HG02870 (cell line): ENCODE measurements at regions not wholly inside any gene's neighbourhood (a gene's known extent, or its start where the extent isn't known, plus 50 kb on each side); places are given as distances from the start of the nearest gene placed in this dataset.
A peak's percentile ranks its signal among the peaks of the same experiment; 100 is the strongest.
"Not testable (repeated sequence)": the region's sequence is repeated elsewhere in the genome, so short reads cannot be mapped to it uniquely, and the experiment has no call there.

Experiments
- ATAC-seq: cut with Tn5 transposase; IDR thresholded peaks from one replicate; pipeline ENCODE4 v1.9.1; 2021; ENCODE audit warnings: mild to moderate bottlenecking, moderate library complexity; ENCODE audit not compliant: unreplicated experiment

DNA sequence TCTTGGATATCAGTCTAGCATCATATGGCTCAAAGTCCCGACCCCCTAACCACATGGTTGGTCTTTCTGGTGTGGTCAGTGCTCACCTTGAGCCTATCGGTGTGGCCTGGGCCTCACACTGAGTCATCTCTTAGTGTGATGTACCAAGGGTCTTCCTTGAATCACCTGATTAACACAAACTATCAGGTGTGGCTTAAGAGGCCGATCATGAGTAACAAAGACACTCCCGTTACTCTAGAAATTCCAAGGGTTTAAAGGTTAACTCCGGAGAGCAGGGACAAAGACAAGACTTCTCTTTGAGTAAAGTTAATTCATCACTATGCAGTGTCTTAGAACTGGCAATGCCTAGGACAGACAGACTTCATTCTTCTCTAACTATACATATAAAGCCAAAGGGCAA is 52.3 kb upstream of the ARMC3 start:
- ATAC-seq: no peak

DNA sequence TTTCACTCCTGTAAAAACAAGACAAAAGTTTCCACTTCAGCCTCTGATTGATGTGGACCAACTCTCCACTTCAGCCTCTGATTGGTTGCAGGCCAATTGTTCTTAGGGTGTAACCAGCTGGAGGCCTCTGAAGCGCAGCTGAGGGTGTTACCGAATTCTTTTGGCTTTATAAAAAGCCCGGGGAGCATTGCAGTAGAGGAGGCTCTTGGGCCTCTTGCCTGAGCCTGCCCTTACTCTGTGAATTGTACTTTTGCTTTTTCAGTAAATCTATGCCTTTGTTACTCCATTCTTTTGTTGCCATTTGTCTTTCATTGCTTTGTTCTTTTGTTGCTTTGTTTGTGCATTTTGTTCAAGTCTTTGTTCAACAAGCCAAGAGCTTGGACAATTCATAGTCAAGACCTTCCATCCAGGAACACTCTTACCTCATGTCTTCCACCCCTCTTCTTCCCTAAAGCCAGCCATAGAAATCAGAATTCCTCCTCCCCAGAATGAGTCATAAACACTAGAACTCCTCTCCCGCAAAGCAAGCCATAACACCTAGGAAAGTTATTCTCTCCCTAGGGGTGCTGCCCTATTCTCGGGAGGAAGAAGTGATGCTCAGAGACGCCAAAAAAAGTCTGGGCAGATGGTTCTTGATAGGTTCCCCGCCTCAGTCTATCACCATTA is 53.5 kb upstream of the ARMC3 start:
- ATAC-seq: no peak

DNA sequence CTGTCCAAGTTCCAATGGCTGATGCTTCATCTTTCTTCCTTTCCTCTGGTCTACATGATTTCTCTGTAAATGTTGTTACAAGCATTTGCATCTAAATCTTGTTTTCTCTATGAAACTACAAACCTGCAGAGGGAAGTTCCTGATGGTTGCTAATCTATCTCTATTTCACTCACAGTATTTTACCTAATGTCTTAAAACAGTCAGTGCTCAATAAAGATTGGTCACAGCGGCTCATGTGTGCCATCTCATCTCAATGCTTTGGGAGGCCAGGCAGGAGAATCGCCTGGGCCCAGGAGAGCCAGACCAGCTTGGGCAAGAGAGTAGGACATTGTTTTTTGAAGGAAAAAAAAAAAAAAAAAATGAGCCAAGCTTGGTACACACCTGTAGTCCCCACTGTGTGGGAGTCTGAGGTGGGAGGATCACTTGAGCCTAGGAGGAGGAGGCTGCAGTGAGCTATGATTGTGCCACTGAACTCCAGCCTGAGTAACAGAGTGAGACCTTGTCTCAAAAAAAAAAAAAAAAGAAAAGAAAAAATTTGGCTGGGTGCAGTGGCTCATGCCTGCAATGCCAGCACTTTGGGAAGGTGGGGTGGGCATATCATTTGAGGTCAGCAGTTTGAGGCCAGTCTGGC is 71.3 kb upstream of the ARMC3 start:
- peak; percentile 87 for ATAC-seq

DNA sequence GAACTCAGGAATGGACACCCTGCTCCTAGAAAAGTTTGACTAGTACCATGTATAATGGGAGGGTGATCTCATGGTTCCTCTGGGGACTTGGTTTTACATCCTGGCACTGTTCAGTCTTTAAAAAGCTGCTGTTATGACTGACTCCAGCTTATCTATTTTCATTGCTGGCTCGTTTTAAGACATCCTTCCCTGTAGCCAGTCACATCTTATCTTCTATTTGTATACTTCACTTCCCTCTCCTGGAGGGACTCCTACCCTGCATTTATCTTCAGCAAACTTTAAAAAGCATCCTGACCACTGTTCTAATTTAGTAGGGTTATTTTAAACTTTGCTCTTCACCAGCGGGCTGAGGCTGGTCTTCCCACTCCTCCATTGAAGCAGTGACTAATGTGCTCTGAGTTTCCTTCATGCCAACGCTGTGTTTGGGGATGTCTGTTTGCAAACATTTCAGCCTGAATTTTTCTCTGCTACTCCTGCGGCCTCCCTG is 72.9 kb upstream of the ARMC3 start:
- ATAC-seq: no peak

DNA sequence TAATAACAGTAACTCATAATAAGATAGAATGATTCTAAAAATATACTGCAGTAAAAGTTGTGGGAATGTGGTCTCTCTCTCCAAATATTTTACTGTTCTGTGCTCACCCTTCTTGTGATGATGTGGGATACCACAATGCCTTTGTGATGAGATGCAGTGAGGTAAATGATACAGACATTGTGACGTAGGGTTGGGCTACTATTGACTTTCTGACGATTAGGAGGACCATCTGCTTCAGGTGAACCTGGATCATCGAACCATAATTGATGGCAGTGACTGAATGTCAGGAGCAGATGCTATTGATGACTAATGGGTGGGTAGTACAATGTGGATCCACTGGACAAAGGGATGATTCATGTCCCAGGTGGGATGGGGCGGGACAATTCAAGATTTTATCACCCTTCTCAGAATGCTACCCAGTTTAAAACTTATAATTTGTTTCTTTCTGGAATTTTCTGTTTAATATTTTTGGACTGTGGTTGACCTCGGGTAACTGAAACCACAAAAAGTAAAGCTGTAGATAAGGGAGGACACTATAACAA is 73.9 kb upstream of the ARMC3 start:
- ATAC-seq: no peak

DNA sequence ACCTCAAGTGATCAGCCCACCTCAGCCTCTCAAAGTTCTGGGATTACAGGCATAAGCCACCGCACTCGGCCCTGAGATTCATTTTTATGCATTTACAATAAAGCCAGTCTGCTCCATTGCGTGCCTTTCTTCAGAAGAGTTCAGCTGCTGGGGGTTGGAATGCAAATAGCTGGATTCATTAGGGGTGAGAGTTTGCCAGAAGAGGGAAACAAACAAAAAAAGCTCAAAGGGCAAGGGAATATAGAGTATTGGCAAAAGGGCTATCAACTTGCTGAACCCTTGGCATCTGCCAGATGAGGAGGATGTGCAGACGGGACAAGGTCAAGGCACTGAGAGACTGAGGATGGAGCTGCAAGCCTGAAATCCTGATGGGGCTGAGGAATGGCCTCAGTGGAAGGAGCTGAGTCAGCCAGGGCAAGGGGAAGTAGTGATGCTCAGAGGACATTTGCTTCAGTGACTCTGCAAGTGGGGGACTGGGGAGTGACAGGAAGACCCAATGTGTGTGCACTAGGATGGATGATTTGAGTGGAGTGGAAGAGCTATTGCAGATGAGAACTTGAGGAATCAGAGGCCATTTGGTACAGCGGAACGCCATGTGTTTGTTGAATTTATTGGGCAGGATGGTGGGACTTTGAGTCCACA is 75.0 kb upstream of the ARMC3 start:
- no peak for ATAC-seq

DNA sequence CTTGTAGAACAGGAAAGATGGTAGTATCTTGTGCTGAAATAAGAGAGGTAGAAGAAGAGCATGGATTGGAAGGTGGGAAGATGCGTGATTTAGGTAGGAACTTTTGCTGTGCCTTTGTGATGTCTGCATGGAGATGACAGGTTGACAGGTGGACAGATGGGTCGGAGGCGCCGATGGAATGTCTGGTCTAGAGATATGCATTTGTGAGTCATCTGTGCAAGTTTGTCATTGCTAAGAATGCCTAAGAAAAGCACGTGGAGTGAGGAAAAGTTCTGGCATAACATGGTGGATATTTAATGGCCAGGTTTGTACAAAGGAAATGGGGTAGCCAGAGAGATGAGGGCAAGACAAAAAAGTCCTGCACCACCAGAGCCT is 76.0 kb upstream of the ARMC3 start:
- no peak for ATAC-seq

DNA sequence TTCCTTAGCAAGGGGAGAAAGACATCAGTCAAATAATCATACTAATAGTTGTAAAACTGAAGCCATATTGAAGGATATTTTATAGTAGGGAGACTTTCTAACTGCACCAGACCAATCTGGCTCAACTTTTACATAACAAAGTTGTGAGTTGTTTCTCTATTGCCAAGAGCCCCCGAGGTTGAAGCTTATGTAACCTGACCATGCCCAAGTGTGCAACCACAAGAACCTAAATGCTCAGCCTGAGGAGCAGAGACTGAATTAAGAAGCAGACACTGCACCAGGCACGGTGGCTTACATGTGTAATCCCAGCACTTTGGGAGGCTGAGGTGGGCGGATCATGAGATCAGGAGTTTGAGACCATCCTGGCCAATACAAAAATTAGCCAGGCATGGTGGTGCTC is 77.3 kb upstream of the ARMC3 start:
- no peak for ATAC-seq

DNA sequence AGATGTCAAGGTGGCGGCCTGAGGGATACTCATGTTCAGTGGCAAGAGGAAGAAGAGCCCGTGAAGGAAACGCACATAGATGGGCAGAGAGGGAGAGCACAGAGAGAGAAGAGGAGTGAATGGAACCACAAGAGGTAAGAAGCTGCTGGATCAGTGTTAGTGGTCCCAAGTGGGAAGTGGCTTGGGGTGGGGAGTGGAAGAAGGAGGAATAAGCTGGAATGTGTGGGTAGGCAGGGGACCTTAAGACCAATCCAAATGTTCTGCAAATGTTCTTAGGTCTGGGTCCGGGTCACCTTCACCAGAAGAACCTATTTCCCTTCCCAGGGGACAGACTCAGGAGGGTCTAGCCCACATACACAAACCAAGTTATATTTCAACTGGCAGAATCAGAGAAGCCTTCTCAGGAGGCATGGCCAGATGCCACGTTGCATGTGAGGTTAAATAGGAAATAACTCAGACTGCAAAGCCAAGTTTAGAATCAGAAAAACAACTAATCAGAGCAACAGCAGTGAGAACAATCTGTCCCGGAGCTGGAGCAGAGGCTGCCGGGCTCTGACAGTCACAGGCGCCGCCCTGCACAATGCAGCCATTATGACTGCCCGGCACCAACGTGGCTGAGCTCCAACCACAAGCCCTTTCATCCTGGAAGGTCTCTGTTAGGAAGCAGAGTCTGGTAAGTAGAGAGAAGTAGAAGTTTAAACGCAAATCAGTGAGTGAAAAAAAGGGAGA is 78.6 kb upstream of the ARMC3 start:
- ATAC-seq: no peak

DNA sequence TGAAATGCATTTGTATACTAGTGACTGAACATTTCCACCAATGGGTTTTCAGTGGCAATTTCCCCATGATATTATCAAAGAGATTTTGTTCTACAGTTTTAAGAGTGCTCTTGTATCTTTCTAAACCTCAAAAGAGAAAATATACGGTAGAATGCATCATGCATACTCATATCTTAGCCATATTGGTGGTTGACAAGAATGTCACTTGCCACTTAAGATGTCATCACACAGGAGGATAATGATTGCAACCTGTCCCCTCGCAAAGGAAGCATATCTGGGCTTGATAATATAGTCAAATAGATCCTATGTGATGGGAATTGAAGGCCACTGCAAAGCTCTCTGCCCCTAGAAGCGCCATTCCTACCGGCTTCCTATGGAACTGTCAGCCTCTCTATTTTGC is 79.3 kb upstream of the ARMC3 start:
- no peak for ATAC-seq

DNA sequence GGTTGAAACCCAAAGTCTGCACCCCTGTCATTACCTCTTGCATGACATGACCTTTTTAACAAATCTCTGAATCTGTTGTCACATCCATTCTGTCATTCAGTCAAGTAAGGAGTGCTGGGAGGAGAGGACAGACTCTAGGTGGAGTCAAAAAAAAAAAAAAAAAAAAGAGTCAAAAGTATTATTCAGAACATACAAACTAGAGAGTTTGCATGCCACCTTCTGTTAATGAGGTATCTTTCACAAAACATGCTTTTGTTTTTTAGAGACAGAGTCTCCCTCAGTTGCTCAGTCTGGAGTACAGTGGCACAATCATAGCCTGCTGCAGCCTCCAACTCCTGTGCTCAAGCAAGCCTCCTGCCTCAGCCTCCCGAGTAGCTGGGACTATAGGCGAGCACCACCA is 81.6 kb upstream of the ARMC3 start:
- ATAC-seq: no peak

DNA sequence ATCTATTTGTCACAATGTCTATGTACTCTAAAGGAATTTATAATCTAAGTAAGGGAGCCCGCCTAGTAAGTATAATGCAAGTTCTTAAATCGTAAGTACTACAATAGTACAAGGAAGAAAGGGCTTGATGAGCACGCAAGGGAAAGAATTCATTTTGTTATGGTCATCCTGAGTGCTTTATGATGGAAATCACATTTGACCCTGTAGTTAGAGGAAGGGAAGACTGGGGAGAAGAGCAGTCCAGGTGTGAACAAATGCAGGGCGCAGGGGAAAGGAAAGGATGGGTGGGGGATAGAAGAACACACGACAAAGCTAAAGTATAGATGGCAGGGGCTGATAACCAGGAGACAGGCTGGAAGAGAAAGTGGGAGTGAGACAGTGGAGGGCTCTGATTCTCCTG is 88.2 kb upstream of the ARMC3 start:
- no peak for ATAC-seq

DNA sequence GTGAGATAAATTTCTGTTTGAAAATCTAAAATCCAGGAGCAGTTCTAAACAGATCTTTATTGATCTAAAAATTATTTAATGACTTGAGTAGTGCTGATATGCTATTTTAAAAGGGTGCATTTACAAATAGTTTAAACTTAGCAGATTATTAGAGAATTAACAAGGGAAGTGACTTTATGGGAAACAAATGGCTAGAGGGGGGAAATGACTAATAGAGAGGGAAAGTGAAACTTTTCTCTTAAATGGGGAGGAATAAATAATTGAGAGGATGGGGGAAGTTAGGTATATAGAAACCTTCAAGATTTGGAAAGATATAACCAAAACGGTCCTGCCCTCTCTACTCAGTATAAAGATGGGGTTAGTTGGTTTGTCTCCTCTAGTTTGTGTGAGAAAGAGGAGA is 90.1 kb upstream of the ARMC3 start:
- no peak for ATAC-seq

DNA sequence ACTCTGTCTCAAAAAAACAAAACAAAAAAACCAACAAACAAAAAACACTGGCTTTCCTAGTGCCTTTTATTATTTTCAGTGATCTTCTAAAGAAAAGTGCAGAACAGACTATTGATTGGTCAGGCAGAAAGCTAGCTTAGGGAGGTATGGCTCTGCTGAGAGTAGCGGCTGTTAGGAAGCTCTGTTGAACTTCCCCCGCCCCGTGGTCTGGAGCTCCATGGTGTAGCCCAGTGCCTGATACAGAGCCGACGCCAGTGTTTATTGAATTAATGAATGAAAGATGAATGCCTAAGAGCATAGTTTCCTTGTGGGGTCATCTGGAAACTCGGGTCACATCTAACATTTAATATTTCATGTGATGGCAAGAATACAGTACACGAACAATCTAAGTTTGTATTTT is 90.5 kb upstream of the ARMC3 start:
- no peak for ATAC-seq

DNA sequence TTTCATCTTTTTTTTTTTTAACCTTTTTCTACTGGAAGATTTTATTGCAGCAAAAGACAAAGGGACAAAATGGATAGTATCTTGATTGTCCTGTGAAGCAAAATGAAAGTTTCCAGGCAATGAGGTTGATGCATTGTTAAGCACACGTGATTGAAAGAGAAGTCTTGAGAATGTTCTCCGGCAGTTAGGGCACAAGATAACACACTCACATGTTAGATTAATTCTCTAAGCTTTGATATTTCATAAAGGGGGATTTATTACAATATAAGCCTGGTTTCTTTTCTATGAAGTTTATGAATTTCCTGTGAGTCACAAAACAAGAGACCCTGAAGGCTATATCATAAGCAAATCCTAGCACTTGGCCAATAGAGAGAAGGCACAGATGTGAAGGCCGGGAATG is 93.4 kb upstream of the ARMC3 start:
- no peak for ATAC-seq

DNA sequence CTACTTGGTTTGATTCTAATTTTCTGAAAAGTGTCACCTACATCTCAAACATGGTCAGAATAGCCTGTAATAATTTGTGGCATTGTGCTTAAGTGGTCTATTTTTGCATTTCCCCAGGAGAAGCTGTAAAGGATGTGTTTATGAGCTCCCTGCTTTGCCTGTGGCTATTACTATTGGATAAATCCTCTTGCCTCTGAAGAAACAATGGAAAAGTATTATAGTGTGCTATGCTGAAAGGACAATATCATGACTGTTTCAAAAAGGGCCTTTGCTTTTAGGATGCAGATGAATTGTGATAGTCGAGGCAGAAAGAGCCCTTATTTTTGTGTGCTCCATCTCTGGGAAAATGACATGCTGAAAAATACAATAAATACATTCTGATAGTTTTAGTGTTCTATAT is 94.1 kb upstream of the ARMC3 start:
- no peak for ATAC-seq

DNA sequence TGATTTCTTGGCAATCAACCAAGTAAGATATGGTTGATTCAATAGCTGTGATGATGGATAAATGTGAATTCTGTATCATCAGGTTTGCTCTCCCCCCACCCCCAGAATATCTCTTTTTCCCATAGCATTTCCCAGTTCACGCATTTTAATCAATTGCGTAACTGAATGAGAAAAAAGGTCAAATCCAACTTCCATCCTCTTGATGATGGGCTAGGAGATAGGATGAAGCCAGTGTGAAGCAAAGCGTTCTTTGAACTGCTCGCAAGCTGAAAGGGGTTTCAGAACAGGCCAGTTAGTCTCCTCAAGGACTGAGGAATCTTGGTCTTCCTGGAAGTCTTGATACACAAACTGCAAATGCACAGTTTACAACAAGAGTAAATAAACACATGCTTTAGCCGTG is 94.5 kb upstream of the ARMC3 start:
- ATAC-seq: no peak

DNA sequence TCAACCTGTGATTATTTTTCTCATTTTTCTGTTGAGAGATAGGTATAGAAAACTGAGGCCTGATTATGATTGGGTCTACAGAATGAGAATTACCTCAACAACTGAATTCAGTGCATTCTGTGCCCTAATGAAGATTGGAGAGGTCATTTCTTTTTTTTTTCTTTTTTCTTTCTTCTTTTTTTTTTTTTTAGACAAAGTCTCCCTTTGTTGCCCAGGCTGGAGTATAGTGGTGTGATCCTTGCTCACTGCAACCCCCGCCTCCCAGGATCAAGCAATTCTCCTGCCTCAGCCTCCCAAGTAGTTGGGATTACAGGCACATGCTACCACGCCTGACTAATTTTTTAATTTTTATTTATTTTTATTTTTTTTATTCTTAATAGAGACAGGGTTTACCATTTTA is 95.0 kb upstream of the ARMC3 start:
- no peak for ATAC-seq

DNA sequence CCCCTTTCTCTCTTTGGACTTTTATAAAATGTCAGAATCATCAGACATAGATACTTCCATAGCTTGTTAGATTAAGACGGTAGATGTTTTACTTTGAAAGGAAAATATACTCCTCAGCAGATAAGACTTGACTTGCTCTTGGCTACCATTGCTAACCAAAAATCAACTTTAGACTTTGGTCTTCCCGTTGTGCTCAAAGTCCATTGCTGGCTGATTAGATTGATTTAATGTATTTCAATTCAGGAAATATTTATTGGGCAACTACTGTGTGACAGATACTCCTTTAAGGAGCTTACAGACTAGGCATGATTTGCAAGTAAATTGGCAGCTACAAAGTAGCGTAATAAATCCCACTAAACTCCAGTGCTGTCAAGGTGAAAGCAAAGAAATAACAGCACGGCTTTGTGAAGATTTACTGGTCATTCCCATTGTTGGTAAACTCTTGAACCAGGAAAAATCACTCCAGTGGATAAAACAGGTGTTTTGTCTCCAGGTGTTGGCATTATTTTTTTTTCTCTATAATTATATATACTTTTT is 95.7 kb upstream of the ARMC3 start:
- ATAC-seq: no peak

DNA sequence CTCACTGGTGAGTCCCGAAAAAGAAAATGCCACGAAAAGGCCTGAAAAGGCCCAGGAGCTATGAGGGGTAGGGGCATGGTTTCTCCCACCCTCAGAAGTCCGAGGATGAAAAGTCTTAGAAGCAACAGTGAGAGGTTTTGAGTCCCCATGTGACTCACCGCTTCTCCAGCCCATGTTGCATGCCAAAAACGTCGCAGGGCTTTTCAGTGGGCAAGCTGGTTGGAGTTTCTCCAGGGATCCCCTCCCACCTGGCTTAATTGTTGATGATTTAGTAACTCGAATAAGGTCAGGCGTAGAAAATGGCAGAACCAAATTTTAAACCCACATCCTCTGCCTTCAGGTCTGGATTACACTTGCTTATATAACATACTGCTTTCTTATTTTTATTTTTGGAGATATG is 96.3 kb upstream of the ARMC3 start:
- no peak for ATAC-seq

DNA sequence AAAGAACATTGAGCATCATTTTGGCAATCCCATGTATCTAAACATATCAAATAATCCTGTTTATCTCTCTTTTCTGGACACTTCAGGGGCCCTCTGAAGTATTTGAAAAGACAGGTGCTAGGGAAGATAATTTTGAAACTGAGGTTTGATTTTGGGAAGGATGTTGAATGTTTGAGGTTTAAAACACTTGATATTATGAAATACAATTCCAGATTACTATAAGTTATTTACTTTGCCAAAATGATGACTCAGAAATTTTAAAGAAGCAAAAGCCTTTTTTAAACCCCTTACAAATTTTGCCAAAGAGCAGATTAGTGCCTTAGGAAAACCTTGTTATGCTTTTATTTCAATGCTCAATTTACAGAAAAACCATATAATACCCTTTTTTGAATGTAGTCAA is 99.1 kb upstream of the ARMC3 start:
- not testable (repeated sequence) for ATAC-seq
